ENCODE measurements at regions not wholly inside any gene's neighbourhood (a gene's known extent, or its start where the extent isn't known, plus 50 kb on each side); places are given as distances from the start of the nearest gene placed in this dataset.
A peak's percentile ranks its signal among the peaks of the same experiment; 100 is the strongest.
"Not testable (repeated sequence)": the region's sequence is repeated elsewhere in the genome, so short reads cannot be mapped to it uniquely, and the experiment has no call there.

- DNase-seq = no peak
Observed at GRCh38 chr11:116072601-116073410, 568.6 kb upstream of the CADM1 start.

GRCh38 chr11:116072133-116072532, 567.9 kb upstream of the CADM1 start:
- DNase-seq = no peak

- no peak for DNase-seq
Observed at GRCh38 chr11:116071241-116071640, 567.0 kb upstream of the CADM1 start.

- DNase-seq = no peak
Observed at GRCh38 chr11:116070520-116070919, 566.3 kb upstream of the CADM1 start.

- DNase-seq = no peak
Observed at GRCh38 chr11:116066777-116067176, 562.6 kb upstream of the CADM1 start.

GRCh38 chr11:116065986-116066385, 561.8 kb upstream of the CADM1 start:
- no peak for DNase-seq

GRCh38 chr11:116065191-116065895, 561.1 kb upstream of the CADM1 start:
- no peak for DNase-seq

GRCh38 chr11:116062490-116063171, 558.4 kb upstream of the CADM1 start:
- no peak for DNase-seq

- DNase-seq = no peak
Observed at GRCh38 chr11:116062129-116062489, 557.9 kb upstream of the CADM1 start.

- no peak for DNase-seq
Observed at GRCh38 chr11:116061322-116061721, 557.1 kb upstream of the CADM1 start.

GRCh38 chr11:116059919-116060318, 555.7 kb upstream of the CADM1 start:
- DNase-seq = no peak

GRCh38 chr11:116057000-116057399, 552.8 kb upstream of the CADM1 start:
- no peak for DNase-seq

GRCh38 chr11:116055064-116055463, 550.8 kb upstream of the CADM1 start:
- no peak for DNase-seq

GRCh38 chr11:116053548-116053919, 549.3 kb upstream of the CADM1 start:
- DNase-seq = no peak

GRCh38 chr11:116052603-116053547, 548.7 kb upstream of the CADM1 start:
- DNase-seq = no peak

- no peak for DNase-seq
Observed at GRCh38 chr11:116051494-116051893, 547.3 kb upstream of the CADM1 start.

- no peak for DNase-seq
Observed at GRCh38 chr11:116049383-116049782, 545.2 kb upstream of the CADM1 start.

- DNase-seq = no peak
Observed at GRCh38 chr11:116046127-116046526, 541.9 kb upstream of the CADM1 start.

- DNase-seq = no peak
Observed at GRCh38 chr11:116044941-116045340, 540.7 kb upstream of the CADM1 start.

GRCh38 chr11:116044520-116044919, 540.3 kb upstream of the CADM1 start:
- DNase-seq = no peak

- DNase-seq = peak; percentile 5
Observed at GRCh38 chr11:116043857-116044256, 539.6 kb upstream of the CADM1 start.

- not testable (repeated sequence) for DNase-seq
Observed at GRCh38 chr11:116043059-116043458, 538.8 kb upstream of the CADM1 start.

Measured in skin of body (tissue), 1 donor.